IPS-15b (cell line): ENCODE measurements at regions not wholly inside any gene's neighbourhood (a gene's known extent, or its start where the extent isn't known, plus 50 kb on each side); places are given as distances from the start of the nearest gene placed in this dataset.

Experiments used
- H3K27me3 ChIP-seq: one replicate; pipeline ENCODE4 v1.6.1; 2013; ENCODE audit warnings: low read length; ENCODE audit not compliant: control insufficient read depth, insufficient read depth
- H3K36me3 ChIP-seq: one replicate; pipeline ENCODE4 v1.6.1; 2013; ENCODE audit warnings: low read length; ENCODE audit not compliant: control insufficient read depth, insufficient read depth
- H3K4me1 ChIP-seq: one replicate; pipeline ENCODE4 v1.6.1; 2013; ENCODE audit warnings: mild to moderate bottlenecking, low read length; ENCODE audit not compliant: control insufficient read depth, insufficient read depth
- H3K4me3 ChIP-seq: one replicate; pipeline ENCODE4 v1.5.1; 2013; ENCODE audit warnings: low read depth, low read length
- H3K9ac ChIP-seq: one replicate; pipeline ENCODE4 v1.6.1; 2013; ENCODE audit warnings: low read depth, mild to moderate bottlenecking, low read length
- H3K9me3 ChIP-seq: one replicate; pipeline ENCODE4 v1.6.1; 2013; ENCODE audit warnings: mild to moderate bottlenecking, low read length; ENCODE audit not compliant: control insufficient read depth, insufficient read depth

GRCh38 chr2:120611961-120612360, 123.7 kb upstream of the GLI2 start:
- Histone ChIP-seq H3K9ac (no peak overlapping the region), H3K4me3 (no peak overlapping the region), H3K27me3 (peaks cover 13% of the 10 kb centered on the region), H3K9me3 (no peaks in the 10 kb centered on the region), H3K4me1 (no peaks in the 10 kb centered on the region), H3K36me3 (no peaks in the 10 kb centered on the region)

- Histone ChIP-seq H3K27me3 (peaks cover 13% of the 10 kb centered on the region), H3K4me3 (no peak overlapping the region)
Observed at GRCh38 chr2:120612471-120612870, 123.2 kb upstream of the GLI2 start.

GRCh38 chr2:120612931-120613330, 122.7 kb upstream of the GLI2 start:
- Histone ChIP-seq H3K27me3 (peaks cover 13% of the 10 kb centered on the region), H3K4me3 (no peak overlapping the region), H3K9ac (no peak overlapping the region), H3K9me3 (no peaks in the 10 kb centered on the region), H3K4me1 (no peaks in the 10 kb centered on the region), H3K36me3 (no peaks in the 10 kb centered on the region)

More at GRCh38 chr2:120612471-120612870, 123.2 kb upstream of the GLI2 start:
- Histone ChIP-seq H3K4me1 (no peaks in the 10 kb centered on the region), H3K9ac (no peak overlapping the region), H3K36me3 (no peaks in the 10 kb centered on the region), H3K9me3 (no peaks in the 10 kb centered on the region)

- Histone ChIP-seq H3K4me3 (no peak overlapping the region), H3K27me3 (peaks cover 13% of the 10 kb centered on the region), H3K9me3 (no peaks in the 10 kb centered on the region), H3K9ac (no peak overlapping the region), H3K4me1 (no peaks in the 10 kb centered on the region), H3K36me3 (no peaks in the 10 kb centered on the region)
Observed at GRCh38 chr2:120613742-120614571, 121.7 kb upstream of the GLI2 start.

- H3K27me3 ChIP-seq: peaks cover 13% of the 10 kb centered on the region
- no peaks in the 10 kb centered on the region for H3K9me3 ChIP-seq
Observed at GRCh38 chr2:120614901-120615300, 120.8 kb upstream of the GLI2 start.

GRCh38 chr2:120616261-120616660, 119.4 kb upstream of the GLI2 start:
- no peaks in the 10 kb centered on the region for H3K9me3 ChIP-seq
- no peaks in the 10 kb centered on the region for H3K4me1 ChIP-seq
- no peak overlapping the region for H3K9ac ChIP-seq
- H3K4me3 ChIP-seq: no peak overlapping the region
- no peaks in the 10 kb centered on the region for H3K36me3 ChIP-seq
- peaks cover 8% of the 10 kb centered on the region for H3K27me3 ChIP-seq

More at GRCh38 chr2:120614901-120615300, 120.8 kb upstream of the GLI2 start:
- Histone ChIP-seq H3K4me1 (no peaks in the 10 kb centered on the region), H3K36me3 (no peaks in the 10 kb centered on the region), H3K9ac (no peak overlapping the region), H3K4me3 (no peak overlapping the region)

- H3K36me3 ChIP-seq: no peaks in the 10 kb centered on the region
- H3K4me3 ChIP-seq: no peak overlapping the region
- no peak overlapping the region for H3K9ac ChIP-seq
- H3K4me1 ChIP-seq: no peaks in the 10 kb centered on the region
- H3K27me3 ChIP-seq: peaks cover 2% of the 10 kb centered on the region
- H3K9me3 ChIP-seq: no peaks in the 10 kb centered on the region
Observed at GRCh38 chr2:120617055-120617454, 118.6 kb upstream of the GLI2 start.

GRCh38 chr2:120618830-120619229, 116.8 kb upstream of the GLI2 start:
- Histone ChIP-seq H3K4me3 (no peak overlapping the region), H3K9me3 (no peaks in the 10 kb centered on the region), H3K36me3 (no peaks in the 10 kb centered on the region), H3K9ac (no peak overlapping the region), H3K27me3 (no peaks in the 10 kb centered on the region), H3K4me1 (no peaks in the 10 kb centered on the region)

- Histone ChIP-seq H3K4me1 (no peaks in the 10 kb centered on the region), H3K36me3 (no peaks in the 10 kb centered on the region), H3K27me3 (peaks cover 3% of the 10 kb centered on the region), H3K4me3 (no peak overlapping the region), H3K9ac (no peak overlapping the region), H3K9me3 (no peaks in the 10 kb centered on the region)
Observed at GRCh38 chr2:120619579-120619978, 116.1 kb upstream of the GLI2 start.

GRCh38 chr2:120620025-120620793, 115.5 kb upstream of the GLI2 start:
- H3K4me3 ChIP-seq: no peak overlapping the region
- H3K4me1 ChIP-seq: no peaks in the 10 kb centered on the region
- H3K36me3 ChIP-seq: no peaks in the 10 kb centered on the region
- peaks cover 3% of the 10 kb centered on the region for H3K27me3 ChIP-seq
- H3K9ac ChIP-seq: no peak overlapping the region
- no peaks in the 10 kb centered on the region for H3K9me3 ChIP-seq

GRCh38 chr2:120622159-120622869, 113.4 kb upstream of the GLI2 start:
- Histone ChIP-seq H3K9ac (no peak overlapping the region), H3K4me1 (no peaks in the 10 kb centered on the region), H3K36me3 (no peaks in the 10 kb centered on the region), H3K27me3 (peaks cover 3% of the 10 kb centered on the region), H3K4me3 (no peak overlapping the region), H3K9me3 (no peaks in the 10 kb centered on the region)
